SK-N-SH treated with all-trans-retinoic acid at 6 μM for 48 hours (cell line): ENCODE measurements at regions not wholly inside any gene's neighbourhood (a gene's known extent, or its start where the extent isn't known, plus 50 kb on each side); places are given as distances from the start of the nearest gene placed in this dataset.

Experiments
- ATAC-seq: fragments of 200-7000 bp; cut with Tn5 transposase; 3 replicates; pipeline ENCODE4 v1.9.1; 2020; ENCODE audit warnings: mild to moderate bottlenecking, moderate library complexity
- ARNTL ChIP-seq: fragments of 450-650 bp; formaldehyde crosslinking; IDR thresholded peaks from 2 replicates; pipeline ENCODE4 v1.5.0; 2020; ENCODE audit warnings: low read depth, mild to moderate bottlenecking, moderate library complexity, borderline replicate concordance
- BACH2 ChIP-seq: fragments of 250-450 bp; sonication (Bioruptor Pico); IDR thresholded peaks from 2 replicates; pipeline ENCODE4 v1.9.0; 2021; ENCODE audit warnings: mild to moderate bottlenecking, borderline replicate concordance
- CREB5 ChIP-seq: fragments of 250-450 bp; sonication (Bioruptor Pico); IDR thresholded peaks from 2 replicates; pipeline ENCODE4 v1.5.1; 2020; ENCODE audit warnings: low read depth, mild to moderate bottlenecking, moderate library complexity
- CSDC2 ChIP-seq: fragments of 250-450 bp; sonication (Bioruptor Pico); IDR thresholded peaks from 2 replicates; pipeline ENCODE4 v1.5.0; 2020; ENCODE audit warnings: mild to moderate bottlenecking, moderate library complexity
- CSRNP3 ChIP-seq: fragments of 250-450 bp; sonication (Bioruptor Pico); IDR thresholded peaks from 2 replicates; pipeline ENCODE4 v1.5.1; 2021; ENCODE audit warnings: mild to moderate bottlenecking, moderate library complexity
- ESRRG ChIP-seq: fragments of 250-450 bp; sonication (Bioruptor Pico); IDR thresholded peaks from 2 replicates; pipeline ENCODE4 v1.6.1; 2021; ENCODE audit warnings: mild to moderate bottlenecking
- GLIS3 ChIP-seq: fragments of 250-450 bp; sonication (Bioruptor Pico); IDR thresholded peaks from 2 replicates; pipeline ENCODE4 v1.5.0; 2020; ENCODE audit warnings: mild to moderate bottlenecking, moderate library complexity
- ISL1 ChIP-seq: fragments of 250-450 bp; sonication (Bioruptor Pico); IDR thresholded peaks from 2 replicates; pipeline ENCODE4 v2.1.2; 2022; ENCODE audit warnings: mild to moderate bottlenecking, moderate library complexity
- OSR1 ChIP-seq: fragments of 250-450 bp; sonication (Bioruptor Pico); IDR thresholded peaks from 2 replicates; pipeline ENCODE4 v1.8.0; 2022; ENCODE audit warnings: moderate library complexity, mild to moderate bottlenecking, inconsistent platforms
- PPARA ChIP-seq: fragments of 250-450 bp; sonication (Bioruptor Pico); IDR thresholded peaks from 2 replicates; pipeline ENCODE4 v1.5.0; 2020; ENCODE audit warnings: mild to moderate bottlenecking, borderline replicate concordance
- SNAI2 ChIP-seq: fragments of 250-450 bp; sonication (Bioruptor Pico); IDR thresholded peaks from 2 replicates; pipeline ENCODE4 v1.5.0; 2020; ENCODE audit warnings: mild to moderate bottlenecking, moderate library complexity
- TCF4 ChIP-seq: fragments of 250-450 bp; sonication (Bioruptor Pico); IDR thresholded peaks from 2 replicates; pipeline ENCODE4 v1.8.0; 2021; ENCODE audit warnings: mild to moderate bottlenecking, moderate library complexity, borderline replicate concordance
- TOX ChIP-seq: fragments of 250-450 bp; sonication (Bioruptor Pico); IDR thresholded peaks from 2 replicates; pipeline ENCODE4 v1.8.0; 2021; ENCODE audit warnings: mild to moderate bottlenecking, moderate library complexity, borderline replicate concordance
- ZC3H10 ChIP-seq: fragments of 250-450 bp; sonication (Bioruptor Pico); IDR thresholded peaks from 2 replicates; pipeline ENCODE4 v1.5.1; 2021; ENCODE audit warnings: mild to moderate bottlenecking, moderate library complexity
- ZFP3 ChIP-seq: fragments of 250-450 bp; sonication (Bioruptor Pico); IDR thresholded peaks from 2 replicates; pipeline ENCODE4 v1.5.0; 2020; ENCODE audit warnings: mild to moderate bottlenecking, moderate library complexity
- ZFP30 ChIP-seq: fragments of 450-650 bp; formaldehyde crosslinking; IDR thresholded peaks from 2 replicates; pipeline ENCODE4 v1.5.0; 2022; ENCODE audit warnings: mild to moderate bottlenecking, moderate library complexity
- ZNF565 ChIP-seq: fragments of 450-650 bp; formaldehyde crosslinking; conservative IDR thresholded peaks from 2 replicates; pipeline ENCODE4 v1.5.0; 2020; ENCODE audit warnings: low read depth, mild to moderate bottlenecking, moderate library complexity
- ZNF70 ChIP-seq: fragments of 450-650 bp; formaldehyde crosslinking; IDR thresholded peaks from 2 replicates; pipeline ENCODE4 v1.5.0; 2020; ENCODE audit warnings: mild to moderate bottlenecking, moderate library complexity
- ZNF8 ChIP-seq: fragments of 450-650 bp; formaldehyde crosslinking; IDR thresholded peaks from 2 replicates; pipeline ENCODE4 v1.5.0; 2020; ENCODE audit warnings: mild to moderate bottlenecking, moderate library complexity
- TF ChIP-seq, protein P1 (sequence below): fragments of 250-450 bp; sonication (Bioruptor Pico); IDR thresholded peaks from 2 replicates; pipeline ENCODE4 v1.5.0; 2020; ENCODE audit warnings: mild to moderate bottlenecking, moderate library complexity
- TF ChIP-seq, protein P2 (sequence below): fragments of 250-450 bp; sonication (Bioruptor Pico); IDR thresholded peaks from 2 replicates; pipeline ENCODE4 v1.8.0; 2020; ENCODE audit warnings: mild to moderate bottlenecking, moderate library complexity, borderline replicate concordance

DNA sequence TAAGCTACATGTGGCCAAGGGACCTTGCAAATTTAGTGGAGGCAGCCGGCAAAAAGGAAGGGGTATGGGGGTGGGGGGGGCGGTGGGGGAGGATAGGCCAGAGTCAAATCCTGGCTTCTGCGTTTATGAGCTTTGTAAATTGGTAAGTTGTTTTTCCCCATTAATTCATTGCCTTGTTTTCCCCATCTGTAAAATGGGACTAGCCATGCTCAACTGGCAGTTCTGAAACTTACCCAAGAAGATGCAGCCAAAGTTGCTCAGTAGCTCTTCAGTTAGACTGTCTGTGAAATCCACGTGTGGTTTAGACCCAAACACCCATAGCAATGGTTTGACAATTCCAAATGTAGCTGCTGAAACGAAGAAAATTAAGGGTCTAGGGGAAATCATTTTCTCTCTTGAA, 52.3 kb upstream of the FAM89A start:
- ATAC-seq: no peak
- TF ChIP-seq GLIS3 (CRISPR knock-in tag) (no peak), OSR1 (CRISPR knock-in tag) (no peak), TOX (CRISPR knock-in tag) (no peak), ZNF8 (CRISPR knock-in tag) (no peak), CSRNP3 (no peak), ZNF565 (CRISPR knock-in tag) (no peak), BACH2 (CRISPR knock-in tag) (no peak), SNAI2 (CRISPR knock-in tag) (no peak), ZFP3 (CRISPR knock-in tag) (no peak), ZFP30 (CRISPR knock-in tag) (no peak), ZC3H10 (CRISPR knock-in tag) (no peak), ISL1 (no peak), TCF4 (CRISPR knock-in tag) (no peak), ZNF70 (CRISPR knock-in tag) (no peak), ESRRG (CRISPR knock-in tag) (no peak)
- TF ChIP-seq, protein P1, sequence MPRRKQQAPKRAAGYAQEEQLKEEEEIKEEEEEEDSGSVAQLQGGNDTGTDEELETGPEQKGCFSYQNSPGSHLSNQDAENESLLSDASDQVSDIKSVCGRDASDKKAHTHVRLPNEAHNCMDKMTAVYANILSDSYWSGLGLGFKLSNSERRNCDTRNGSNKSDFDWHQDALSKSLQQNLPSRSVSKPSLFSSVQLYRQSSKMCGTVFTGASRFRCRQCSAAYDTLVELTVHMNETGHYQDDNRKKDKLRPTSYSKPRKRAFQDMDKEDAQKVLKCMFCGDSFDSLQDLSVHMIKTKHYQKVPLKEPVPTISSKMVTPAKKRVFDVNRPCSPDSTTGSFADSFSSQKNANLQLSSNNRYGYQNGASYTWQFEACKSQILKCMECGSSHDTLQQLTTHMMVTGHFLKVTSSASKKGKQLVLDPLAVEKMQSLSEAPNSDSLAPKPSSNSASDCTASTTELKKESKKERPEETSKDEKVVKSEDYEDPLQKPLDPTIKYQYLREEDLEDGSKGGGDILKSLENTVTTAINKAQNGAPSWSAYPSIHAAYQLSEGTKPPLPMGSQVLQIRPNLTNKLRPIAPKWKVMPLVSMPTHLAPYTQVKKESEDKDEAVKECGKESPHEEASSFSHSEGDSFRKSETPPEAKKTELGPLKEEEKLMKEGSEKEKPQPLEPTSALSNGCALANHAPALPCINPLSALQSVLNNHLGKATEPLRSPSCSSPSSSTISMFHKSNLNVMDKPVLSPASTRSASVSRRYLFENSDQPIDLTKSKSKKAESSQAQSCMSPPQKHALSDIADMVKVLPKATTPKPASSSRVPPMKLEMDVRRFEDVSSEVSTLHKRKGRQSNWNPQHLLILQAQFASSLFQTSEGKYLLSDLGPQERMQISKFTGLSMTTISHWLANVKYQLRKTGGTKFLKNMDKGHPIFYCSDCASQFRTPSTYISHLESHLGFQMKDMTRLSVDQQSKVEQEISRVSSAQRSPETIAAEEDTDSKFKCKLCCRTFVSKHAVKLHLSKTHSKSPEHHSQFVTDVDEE (CRISPR knock-in tag): no peak
- TF ChIP-seq, protein P2, sequence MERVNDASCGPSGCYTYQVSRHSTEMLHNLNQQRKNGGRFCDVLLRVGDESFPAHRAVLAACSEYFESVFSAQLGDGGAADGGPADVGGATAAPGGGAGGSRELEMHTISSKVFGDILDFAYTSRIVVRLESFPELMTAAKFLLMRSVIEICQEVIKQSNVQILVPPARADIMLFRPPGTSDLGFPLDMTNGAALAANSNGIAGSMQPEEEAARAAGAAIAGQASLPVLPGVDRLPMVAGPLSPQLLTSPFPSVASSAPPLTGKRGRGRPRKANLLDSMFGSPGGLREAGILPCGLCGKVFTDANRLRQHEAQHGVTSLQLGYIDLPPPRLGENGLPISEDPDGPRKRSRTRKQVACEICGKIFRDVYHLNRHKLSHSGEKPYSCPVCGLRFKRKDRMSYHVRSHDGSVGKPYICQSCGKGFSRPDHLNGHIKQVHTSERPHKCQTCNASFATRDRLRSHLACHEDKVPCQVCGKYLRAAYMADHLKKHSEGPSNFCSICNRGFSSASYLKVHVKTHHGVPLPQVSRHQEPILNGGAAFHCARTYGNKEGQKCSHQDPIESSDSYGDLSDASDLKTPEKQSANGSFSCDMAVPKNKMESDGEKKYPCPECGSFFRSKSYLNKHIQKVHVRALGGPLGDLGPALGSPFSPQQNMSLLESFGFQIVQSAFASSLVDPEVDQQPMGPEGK (CRISPR knock-in tag): no peak

DNA sequence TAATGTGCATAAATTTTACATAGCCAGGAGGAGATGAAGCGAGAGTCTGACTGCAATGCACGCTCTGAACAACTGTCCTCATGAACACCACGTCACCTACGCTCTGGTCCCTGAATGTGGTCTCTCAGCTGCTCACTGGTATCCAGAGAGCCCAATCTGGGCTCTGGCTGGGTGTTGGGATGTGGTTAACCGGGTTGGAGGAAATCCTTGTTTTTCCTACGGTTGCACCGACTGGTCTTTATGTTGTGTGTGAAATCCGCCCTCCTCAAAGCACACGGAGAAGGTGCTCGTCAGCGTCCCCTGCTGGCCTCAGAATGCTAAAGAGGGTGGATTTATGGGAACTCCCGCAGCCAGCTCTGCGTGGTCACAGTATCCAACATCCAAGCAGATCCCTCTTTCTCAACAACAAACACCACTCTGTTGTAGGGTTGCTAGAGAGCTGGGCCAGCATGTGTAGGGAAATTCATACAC, 51.8 kb upstream of the FAM89A start:
- peak; percentile 62 for ATAC-seq

GRCh38 chr1:231091415-231091814, 51.4 kb upstream of the FAM89A start:
- TF ChIP-seq TCF4 (CRISPR knock-in tag): no peak
- no peak for TF ChIP-seq BACH2 (CRISPR knock-in tag)
- TF ChIP-seq CSDC2 (CRISPR knock-in tag): no peak
- TF ChIP-seq PPARA: no peak
- no peak for TF ChIP-seq GLIS3 (CRISPR knock-in tag)
- TF ChIP-seq, protein P1 (CRISPR knock-in tag): no peak
- no peak for TF ChIP-seq ARNTL (CRISPR knock-in tag)
- no peak for TF ChIP-seq TOX (CRISPR knock-in tag)
- TF ChIP-seq OSR1 (CRISPR knock-in tag): no peak
- no peak for TF ChIP-seq ZNF565 (CRISPR knock-in tag)
- TF ChIP-seq CREB5 (CRISPR knock-in tag): no peak
- no peak for TF ChIP-seq ZNF8 (CRISPR knock-in tag)
- no peak for TF ChIP-seq CSRNP3
- no peak for TF ChIP-seq ZFP30 (CRISPR knock-in tag)
- no peak for TF ChIP-seq SNAI2 (CRISPR knock-in tag)
- TF ChIP-seq, protein P2 (CRISPR knock-in tag): no peak
- TF ChIP-seq ISL1: no peak
- TF ChIP-seq ZC3H10 (CRISPR knock-in tag): no peak
- ATAC-seq: no peak; the same call in 2 of the 3 replicates

More for the DNA sequence above, 51.8 kb upstream of the FAM89A start:
- TF ChIP-seq BACH2 (CRISPR knock-in tag) (no peak), ZNF70 (CRISPR knock-in tag) (no peak), TCF4 (CRISPR knock-in tag) (no peak), ZFP3 (CRISPR knock-in tag) (no peak), ZNF565 (CRISPR knock-in tag) (no peak), GLIS3 (CRISPR knock-in tag) (no peak), CSDC2 (CRISPR knock-in tag) (no peak)
- TF ChIP-seq, all 23 proteins: peak for 0
